Memory B cell (primary cell): ENCODE measurements at regions not wholly inside any gene's neighbourhood (a gene's known extent, or its start where the extent isn't known, plus 50 kb on each side); places are given as distances from the start of the nearest gene placed in this dataset.

Source experiments
- ATAC-seq: fragments of 150-1000 bp; cut with Tn5 transposase; 2 replicates; pipeline ENCODE4 v1.10.0; 2021; ENCODE audit warnings: low read depth, mild to moderate bottlenecking, moderate library complexity
- DNase-seq, 2 donors: peaks; one replicate each; pipeline ENCODE4 v3.0.0; 2022; ENCODE audit warnings: low spot score in 2 of 2
- H3K27ac Mint-ChIP-seq: one replicate; pipeline ENCODE4 v1.8.0; 2022; ENCODE audit warnings: mild to moderate bottlenecking, moderate library complexity, mixed read lengths
- H3K27me3 Mint-ChIP-seq: one replicate; pipeline ENCODE4 v1.8.0; 2022; ENCODE audit warnings: mixed read lengths
- H3K36me3 Mint-ChIP-seq: one replicate; pipeline ENCODE4 v1.8.0; 2022; ENCODE audit warnings: mild to moderate bottlenecking, mixed read lengths
- H3K4me1 Mint-ChIP-seq: one replicate; pipeline ENCODE4 v1.8.0; 2022; ENCODE audit warnings: mixed read lengths
- H3K4me3 Mint-ChIP-seq: one replicate; pipeline ENCODE4 v1.8.0; 2022; ENCODE audit warnings: mild to moderate bottlenecking, moderate library complexity, mixed read lengths
- H3K9me3 Mint-ChIP-seq: one replicate; pipeline ENCODE4 v1.8.0; 2022; ENCODE audit warnings: mixed read lengths

GRCh38 chr17:5675625-5676421 is 91.5 kb upstream of the NLRP1 start:
- H3K27ac Mint-ChIP-seq: no peak overlapping the region
- peak overlapping the region; percentile 1 for H3K4me3 Mint-ChIP-seq
- H3K36me3 Mint-ChIP-seq: no peaks in the 10 kb centered on the region
- peaks cover 7% of the 10 kb centered on the region for H3K27me3 Mint-ChIP-seq
- peaks cover 24% of the 10 kb centered on the region for H3K4me1 Mint-ChIP-seq
- DNase-seq (no peak), ATAC-seq (peak; percentile 52)
- H3K9me3 Mint-ChIP-seq: no peaks in the 10 kb centered on the region

GRCh38 chr17:5677620-5678019 is 93.3 kb upstream of the NLRP1 start:
- H3K36me3 Mint-ChIP-seq: no peaks in the 10 kb centered on the region
- H3K4me1 Mint-ChIP-seq: peaks cover 27% of the 10 kb centered on the region
- no peak for DNase-seq
- peaks cover 16% of the 10 kb centered on the region for H3K27me3 Mint-ChIP-seq
- no peak overlapping the region for H3K4me3 Mint-ChIP-seq
- no peak for ATAC-seq
- no peak overlapping the region for H3K27ac Mint-ChIP-seq
- H3K9me3 Mint-ChIP-seq: no peaks in the 10 kb centered on the region

- no peak overlapping the region for H3K4me3 Mint-ChIP-seq
- peaks cover 28% of the 10 kb centered on the region for H3K4me1 Mint-ChIP-seq
- ATAC-seq (no peak), DNase-seq (no peak)
- no peaks in the 10 kb centered on the region for H3K9me3 Mint-ChIP-seq
- H3K27ac Mint-ChIP-seq: no peak overlapping the region
- H3K27me3 Mint-ChIP-seq: peaks cover 14% of the 10 kb centered on the region
- no peaks in the 10 kb centered on the region for H3K36me3 Mint-ChIP-seq
Observed at GRCh38 chr17:5678171-5678570, 93.9 kb upstream of the NLRP1 start.

- Mint-ChIP-seq H3K9me3 (no peaks in the 10 kb centered on the region), H3K4me3 (no peak overlapping the region), H3K4me1 (peaks cover 26% of the 10 kb centered on the region), H3K27me3 (peaks cover 15% of the 10 kb centered on the region), H3K27ac (no peak overlapping the region), H3K36me3 (no peaks in the 10 kb centered on the region)
- DNase-seq (no peak), ATAC-seq (no peak)
Observed at GRCh38 chr17:5680766-5681165, 96.5 kb upstream of the NLRP1 start.

GRCh38 chr17:5683241-5683640 is 98.9 kb upstream of the NLRP1 start:
- Mint-ChIP-seq H3K27me3 (peaks cover 20% of the 10 kb centered on the region), H3K4me3 (no peak overlapping the region), H3K4me1 (peaks cover 8% of the 10 kb centered on the region), H3K36me3 (peaks cover 3% of the 10 kb centered on the region), H3K9me3 (no peaks in the 10 kb centered on the region), H3K27ac (no peak overlapping the region)
- DNase-seq (no peak), ATAC-seq (no peak)

- Mint-ChIP-seq H3K9me3 (no peaks in the 10 kb centered on the region), H3K4me1 (peaks cover 8% of the 10 kb centered on the region), H3K27ac (no peak overlapping the region), H3K36me3 (peaks cover 5% of the 10 kb centered on the region), H3K4me3 (no peak overlapping the region), H3K27me3 (peaks cover 24% of the 10 kb centered on the region)
- no peak for DNase-seq
- no peak for ATAC-seq
Observed at GRCh38 chr17:5686074-5686635, 101.8 kb upstream of the NLRP1 start.

GRCh38 chr17:5687646-5688045 is 103.3 kb upstream of the NLRP1 start:
- H3K9me3 Mint-ChIP-seq: no peaks in the 10 kb centered on the region

GRCh38 chr17:5693821-5694220 is 109.5 kb upstream of the NLRP1 start:
- Mint-ChIP-seq H3K4me1 (no peaks in the 10 kb centered on the region), H3K27me3 (peaks cover 6% of the 10 kb centered on the region), H3K36me3 (no peaks in the 10 kb centered on the region), H3K9me3 (no peaks in the 10 kb centered on the region), H3K27ac (no peak overlapping the region), H3K4me3 (no peak overlapping the region)
- no peak for ATAC-seq
- no peak for DNase-seq

More at GRCh38 chr17:5687646-5688045, 103.3 kb upstream of the NLRP1 start:
- peaks cover 17% of the 10 kb centered on the region for H3K27me3 Mint-ChIP-seq
- DNase-seq: no peak
- no peak for ATAC-seq
- H3K27ac Mint-ChIP-seq: no peak overlapping the region
- H3K36me3 Mint-ChIP-seq: peaks cover 5% of the 10 kb centered on the region
- peaks cover 5% of the 10 kb centered on the region for H3K4me1 Mint-ChIP-seq
- H3K4me3 Mint-ChIP-seq: no peak overlapping the region

GRCh38 chr17:5694551-5694950 is 110.2 kb upstream of the NLRP1 start:
- no peaks in the 10 kb centered on the region for H3K36me3 Mint-ChIP-seq
- ATAC-seq (no peak), DNase-seq (no peak)
- H3K9me3 Mint-ChIP-seq: no peaks in the 10 kb centered on the region
- H3K4me1 Mint-ChIP-seq: no peaks in the 10 kb centered on the region
- H3K4me3 Mint-ChIP-seq: no peak overlapping the region
- H3K27me3 Mint-ChIP-seq: peaks cover 6% of the 10 kb centered on the region
- no peak overlapping the region for H3K27ac Mint-ChIP-seq

GRCh38 chr17:5695480-5695879 is 111.2 kb upstream of the NLRP1 start:
- no peaks in the 10 kb centered on the region for H3K36me3 Mint-ChIP-seq
- H3K4me3 Mint-ChIP-seq: no peak overlapping the region

GRCh38 chr17:5698959-5699358 is 114.7 kb upstream of the NLRP1 start:
- H3K9me3 Mint-ChIP-seq: peaks cover 5% of the 10 kb centered on the region
- no peak for ATAC-seq
- H3K4me3 Mint-ChIP-seq: no peak overlapping the region
- DNase-seq: no peak
- peaks cover 2% of the 10 kb centered on the region for H3K36me3 Mint-ChIP-seq
- H3K4me1 Mint-ChIP-seq: no peaks in the 10 kb centered on the region
- H3K27ac Mint-ChIP-seq: no peak overlapping the region
- H3K27me3 Mint-ChIP-seq: peaks cover 8% of the 10 kb centered on the region

More at GRCh38 chr17:5695480-5695879, 111.2 kb upstream of the NLRP1 start:
- H3K4me1 Mint-ChIP-seq: no peaks in the 10 kb centered on the region
- H3K9me3 Mint-ChIP-seq: no peaks in the 10 kb centered on the region
- no peak for ATAC-seq
- no peak for DNase-seq
- peaks cover 4% of the 10 kb centered on the region for H3K27me3 Mint-ChIP-seq
- no peak overlapping the region for H3K27ac Mint-ChIP-seq

GRCh38 chr17:5699814-5700213 is 115.5 kb upstream of the NLRP1 start:
- peaks cover 2% of the 10 kb centered on the region for H3K36me3 Mint-ChIP-seq
- peaks cover 10% of the 10 kb centered on the region for H3K27me3 Mint-ChIP-seq
- DNase-seq (no peak), ATAC-seq (no peak)
- H3K9me3 Mint-ChIP-seq: peaks cover 5% of the 10 kb centered on the region
- no peak overlapping the region for H3K27ac Mint-ChIP-seq
- H3K4me1 Mint-ChIP-seq: no peaks in the 10 kb centered on the region
- no peak overlapping the region for H3K4me3 Mint-ChIP-seq

- ATAC-seq (no peak), DNase-seq (no peak)
- no peak overlapping the region for H3K4me3 Mint-ChIP-seq
- H3K4me1 Mint-ChIP-seq: no peaks in the 10 kb centered on the region
- no peak overlapping the region for H3K27ac Mint-ChIP-seq
- H3K9me3 Mint-ChIP-seq: peaks cover 5% of the 10 kb centered on the region
- peaks cover 10% of the 10 kb centered on the region for H3K27me3 Mint-ChIP-seq
- peaks cover 2% of the 10 kb centered on the region for H3K36me3 Mint-ChIP-seq
Observed at GRCh38 chr17:5700745-5701144, 116.4 kb upstream of the NLRP1 start.

- peaks cover 10% of the 10 kb centered on the region for H3K27me3 Mint-ChIP-seq
- ATAC-seq (no peak), DNase-seq (no peak)
- H3K27ac Mint-ChIP-seq: no peak overlapping the region
- H3K36me3 Mint-ChIP-seq: peaks cover 2% of the 10 kb centered on the region
- no peaks in the 10 kb centered on the region for H3K4me1 Mint-ChIP-seq
- H3K4me3 Mint-ChIP-seq: no peak overlapping the region
- peaks cover 5% of the 10 kb centered on the region for H3K9me3 Mint-ChIP-seq
Observed at GRCh38 chr17:5701381-5701780, 117.1 kb upstream of the NLRP1 start.
